ENCODE measurements at regions not wholly inside any gene's neighbourhood (a gene's known extent, or its start where the extent isn't known, plus 50 kb on each side); places are given as distances from the start of the nearest gene placed in this dataset.
"Not testable (repeated sequence)": the region's sequence is repeated elsewhere in the genome, so short reads cannot be mapped to it uniquely, and the experiment has no call there.

- TF ChIP-seq POLR2A, POLR2AphosphoS5 (IDR thresholded peaks at IDR 0.05): not testable (repeated sequence)
- TF ChIP-seq, protein P1, sequence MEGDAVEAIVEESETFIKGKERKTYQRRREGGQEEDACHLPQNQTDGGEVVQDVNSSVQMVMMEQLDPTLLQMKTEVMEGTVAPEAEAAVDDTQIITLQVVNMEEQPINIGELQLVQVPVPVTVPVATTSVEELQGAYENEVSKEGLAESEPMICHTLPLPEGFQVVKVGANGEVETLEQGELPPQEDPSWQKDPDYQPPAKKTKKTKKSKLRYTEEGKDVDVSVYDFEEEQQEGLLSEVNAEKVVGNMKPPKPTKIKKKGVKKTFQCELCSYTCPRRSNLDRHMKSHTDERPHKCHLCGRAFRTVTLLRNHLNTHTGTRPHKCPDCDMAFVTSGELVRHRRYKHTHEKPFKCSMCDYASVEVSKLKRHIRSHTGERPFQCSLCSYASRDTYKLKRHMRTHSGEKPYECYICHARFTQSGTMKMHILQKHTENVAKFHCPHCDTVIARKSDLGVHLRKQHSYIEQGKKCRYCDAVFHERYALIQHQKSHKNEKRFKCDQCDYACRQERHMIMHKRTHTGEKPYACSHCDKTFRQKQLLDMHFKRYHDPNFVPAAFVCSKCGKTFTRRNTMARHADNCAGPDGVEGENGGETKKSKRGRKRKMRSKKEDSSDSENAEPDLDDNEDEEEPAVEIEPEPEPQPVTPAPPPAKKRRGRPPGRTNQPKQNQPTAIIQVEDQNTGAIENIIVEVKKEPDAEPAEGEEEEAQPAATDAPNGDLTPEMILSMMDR (IDR thresholded peaks at IDR 0.05 in 8 of 11, conservative IDR thresholded peaks at IDR 0.05 in 3 of 11): not testable (repeated sequence)
Measured at GRCh38 chr2:89828416-89828815, 1136.9 kb downstream of the RPIA start.
